ENCODE measurements at regions not wholly inside any gene's neighbourhood (a gene's known extent, or its start where the extent isn't known, plus 50 kb on each side); places are given as distances from the start of the nearest gene placed in this dataset.

GRCh38 chr1:90132306-90132705 is 137.4 kb downstream of the ZNF326 start:
- Mint-ChIP-seq H3K27me3 (ENCODE audit: insufficient read depth, low read depth, poor library complexity) (peaks cover 3% of the 10 kb centered on the region), H3K36me3 (ENCODE audit: low read depth) (peaks cover 5% of the 10 kb centered on the region; the same call in 2 of the 3 replicates), H3K4me3 (no peak overlapping the region), H3K9me3 (peaks cover 5% of the 10 kb centered on the region), H3K27ac (no peak overlapping the region), H3K4me1 (peaks cover 2% of the 10 kb centered on the region)
- H3K9me2 ChIP-seq (ENCODE audit: insufficient read depth), result no peaks in the 10 kb centered on the region
- peaks cover under 1% of the 10 kb centered on the region; the same call in 1 of the 2 replicates for H3K36me3 ChIP-seq (ENCODE audit: insufficient read depth)
- DNase-seq (ENCODE audit: low spot score), result no peak
- no peak overlapping the region for H3K4me3 ChIP-seq
- no peak overlapping the region for H3K4me2 ChIP-seq
- H3F3A ChIP-seq (replicated peaks; ENCODE audit: low read depth), result no peaks in the 10 kb centered on the region
- H3K27ac ChIP-seq (ENCODE audit: low read depth), result no peak overlapping the region
- TF ChIP-seq EZH2 (IDR thresholded peaks at IDR 0.05; ENCODE audit: low read depth, unreplicated experiment) (no peak), POLR2AphosphoS5 (IDR thresholded peaks at IDR 0.05; ENCODE audit: low read depth) (no peak), ZNF462 (CRISPR knock-in tag; IDR thresholded peaks at IDR 0.05) (no peak), STAT1 (IDR thresholded peaks at IDR 0.05; ENCODE audit: unreplicated experiment) (no peak), ETS1 (IDR thresholded peaks at IDR 0.05) (no peak), ZNF331 (CRISPR knock-in tag; IDR thresholded peaks at IDR 0.05; ENCODE audit: low read depth) (no peak), EZH2phosphoT487 (IDR thresholded peaks at IDR 0.05; ENCODE audit: unreplicated experiment) (no peak), NANOG (IDR thresholded peaks at IDR 0.05; ENCODE audit: borderline replicate concordance) (no peak), REST (IDR thresholded peaks at IDR 0.05; ENCODE audit: unreplicated experiment) (no peak), JUNB (IDR thresholded peaks at IDR 0.05; ENCODE audit: unreplicated experiment) (no peak), CREB1 (CRISPR knock-in tag; IDR thresholded peaks at IDR 0.05; ENCODE audit: low read depth) (no peak), ZNF114 (CRISPR knock-in tag; IDR thresholded peaks at IDR 0.05) (no peak), CTCF (conservative IDR thresholded peaks at IDR 0.05; ENCODE audit: low read depth in 2 of 2) (no peak)
- ATAC-seq, result peak; percentile 44
- no peaks in the 10 kb centered on the region for H4K20me1 ChIP-seq (replicated peaks; ENCODE audit: insufficient read depth)
- no peaks in the 10 kb centered on the region for H3K79me2 ChIP-seq (replicated peaks; ENCODE audit: insufficient read depth)
- no peaks in the 10 kb centered on the region for H3K27me3 ChIP-seq (ENCODE audit: insufficient read depth)
- no peaks in the 10 kb centered on the region for H3K4me1 ChIP-seq (ENCODE audit: insufficient read depth)
- no peak overlapping the region for H2AFZ ChIP-seq

Data from GM23338 (cell line).